Epithelial cell of prostate (primary cell): ENCODE measurements at regions not wholly inside any gene's neighbourhood (a gene's known extent, or its start where the extent isn't known, plus 50 kb on each side); places are given as distances from the start of the nearest gene placed in this dataset.
"Not testable (repeated sequence)": the region's sequence is repeated elsewhere in the genome, so short reads cannot be mapped to it uniquely, and the experiment has no call there.

Experiments
- DNase-seq: peaks from one replicate; pipeline ENCODE4 v3.0.0-alpha.2; 2011; ENCODE audit warnings: low read depth, low spot score
- H3K27ac ChIP-seq: fragments of 450-650 bp; 2 replicates; pipeline ENCODE4 v1.5.1; 2017; ENCODE audit warnings: mild to moderate bottlenecking

GRCh38 chr15:66864086-66864830 is 162.2 kb downstream of the SMAD6 start:
- H3K27ac ChIP-seq: no peak overlapping the region
- DNase-seq: no peak

GRCh38 chr15:66864871-66865281 is 162.8 kb downstream of the SMAD6 start:
- no peak overlapping the region for H3K27ac ChIP-seq
- no peak for DNase-seq

- H3K27ac ChIP-seq: no peak overlapping the region
- no peak for DNase-seq
Observed at GRCh38 chr15:66865622-66866611, 163.9 kb downstream of the SMAD6 start.

GRCh38 chr15:66866656-66867055 is 164.6 kb downstream of the SMAD6 start:
- DNase-seq: no peak
- no peak overlapping the region for H3K27ac ChIP-seq

GRCh38 chr15:66868918-66869317 is 166.9 kb downstream of the SMAD6 start:
- no peak overlapping the region for H3K27ac ChIP-seq
- DNase-seq: no peak

- no peak for DNase-seq
Observed at GRCh38 chr15:66870880-66871388, 168.9 kb downstream of the SMAD6 start.

GRCh38 chr15:66872405-66872804 is 170.4 kb downstream of the SMAD6 start:
- H3K27ac ChIP-seq: no peak overlapping the region
- no peak for DNase-seq

More at GRCh38 chr15:66870880-66871388, 168.9 kb downstream of the SMAD6 start:
- no peak overlapping the region for H3K27ac ChIP-seq

GRCh38 chr15:66873331-66873730 is 171.3 kb downstream of the SMAD6 start:
- H3K27ac ChIP-seq, DNase-seq: not testable (repeated sequence)

GRCh38 chr15:66873856-66874255 is 171.8 kb downstream of the SMAD6 start:
- no peak for DNase-seq
- H3K27ac ChIP-seq: no peak overlapping the region

GRCh38 chr15:66875588-66876420 is 173.8 kb downstream of the SMAD6 start:
- H3K27ac ChIP-seq: no peak overlapping the region
- no peak for DNase-seq

- no peak overlapping the region for H3K27ac ChIP-seq
- DNase-seq: no peak
Observed at GRCh38 chr15:66876421-66876730, 174.3 kb downstream of the SMAD6 start.

GRCh38 chr15:66876731-66877476 is 174.9 kb downstream of the SMAD6 start:
- H3K27ac ChIP-seq: no peak overlapping the region
- no peak for DNase-seq

GRCh38 chr15:66877477-66878271 is 175.6 kb downstream of the SMAD6 start:
- no peak overlapping the region for H3K27ac ChIP-seq
- DNase-seq: no peak

GRCh38 chr15:66878761-66879160 is 176.7 kb downstream of the SMAD6 start:
- no peak overlapping the region for H3K27ac ChIP-seq
- no peak for DNase-seq

- H3K27ac ChIP-seq: no peak overlapping the region
- DNase-seq: no peak
Observed at GRCh38 chr15:66879531-66880368, 177.7 kb downstream of the SMAD6 start.

- H3K27ac ChIP-seq: no peak overlapping the region
- DNase-seq: no peak
Observed at GRCh38 chr15:66880380-66881155, 178.5 kb downstream of the SMAD6 start.
